OCI-LY1 (cell line): ENCODE measurements at regions not wholly inside any gene's neighbourhood (a gene's known extent, or its start where the extent isn't known, plus 50 kb on each side); places are given as distances from the start of the nearest gene placed in this dataset.

Source experiments
- H2AFZ ChIP-seq: fragments of 200-600 bp; sonication (generic), shearing (Covaris generic); 2 replicates; pipeline ENCODE4 v1.6.0; 2014; ENCODE audit warnings: antibody characterized with exemption, mild to moderate bottlenecking, low read length
- H3F3A ChIP-seq: fragments of 200-600 bp; sonication (generic), shearing (Covaris generic); 2 replicates; pipeline ENCODE4 v1.6.0; 2014; ENCODE audit warnings: mild to moderate bottlenecking, antibody characterized with exemption, low read length, moderate library complexity; ENCODE audit not compliant: insufficient read depth
- H3K27ac ChIP-seq: fragments of 200-600 bp; sonication (generic); 2 replicates; pipeline ENCODE4 v1.5.1; 2014; ENCODE audit warnings: low read length, mixed run types, mild to moderate bottlenecking, low read depth; ENCODE audit not compliant: poor library complexity, severe bottlenecking
- H3K27me3 ChIP-seq: fragments of 200-600 bp; sonication (generic); 2 replicates; pipeline ENCODE4 v1.6.0; 2014; ENCODE audit warnings: antibody characterized with exemption, mild to moderate bottlenecking, low read length, moderate library complexity; ENCODE audit not compliant: insufficient read depth
- H3K36me3 ChIP-seq: fragments of 200-600 bp; sonication (generic); 2 replicates; pipeline ENCODE4 v1.6.1; 2014; ENCODE audit warnings: mild to moderate bottlenecking, antibody characterized with exemption, low read length, moderate library complexity, mixed read lengths; ENCODE audit not compliant: insufficient read depth
- H3K4me1 ChIP-seq: fragments of 200-600 bp; sonication (generic); 2 replicates; pipeline ENCODE4 v1.5.1; 2014; ENCODE audit warnings: mild to moderate bottlenecking, low read length, moderate library complexity; ENCODE audit not compliant: insufficient read depth, severe bottlenecking
- H3K4me2 ChIP-seq: fragments of 200-600 bp; sonication (generic), shearing (Covaris generic); 2 replicates; pipeline ENCODE4 v1.6.1; 2014; ENCODE audit warnings: low read length
- H3K4me3 ChIP-seq: fragments of 200-600 bp; sonication (generic); 2 replicates; pipeline ENCODE4 v1.5.1; 2014; ENCODE audit warnings: low read length, low read depth, mild to moderate bottlenecking, mixed read lengths; ENCODE audit not compliant: poor library complexity, severe bottlenecking
- H3K79me2 ChIP-seq: fragments of 200-600 bp; shearing (Covaris generic); 2 replicates; pipeline ENCODE4 v1.6.1; 2016; ENCODE audit warnings: mixed run types, low read length, mixed read lengths; ENCODE audit not compliant: insufficient read depth
- H3K9ac ChIP-seq: fragments of 200-600 bp; sonication (generic), shearing (Covaris generic); 2 replicates; pipeline ENCODE4 v1.6.1; 2014; ENCODE audit warnings: mild to moderate bottlenecking, low read length, mixed read lengths
- H3K9me2 ChIP-seq: fragments of 200-600 bp; sonication (generic), shearing (Covaris generic); 2 replicates; pipeline ENCODE4 v1.6.1; 2014; ENCODE audit warnings: low read depth, mild to moderate bottlenecking, low read length, mixed read lengths
- H3K9me3 ChIP-seq: fragments of 200-600 bp; shearing (Covaris generic); 2 replicates; pipeline ENCODE4 v1.6.1; 2014; ENCODE audit warnings: low read length, mixed read lengths
- H4K20me1 ChIP-seq: fragments of 200-600 bp; sonication (generic), shearing (Covaris generic); 2 replicates; pipeline ENCODE4 v1.6.0; 2016; ENCODE audit warnings: mild to moderate bottlenecking, low read length; ENCODE audit not compliant: insufficient read depth
- CTCF ChIP-seq: fragments of 200-600 bp; sonication (generic), shearing (Covaris generic); IDR thresholded peaks from 2 replicates; pipeline ENCODE4 v1.5.1; 2017; ENCODE audit warnings: mild to moderate bottlenecking, antibody characterized with exemption, low read length, moderate library complexity, mixed read lengths
- EZH2 ChIP-seq: fragments of 200-600 bp; sonication (generic), shearing (Covaris generic); IDR thresholded peaks from 2 replicates; pipeline ENCODE4 v1.8.0; 2017; ENCODE audit warnings: borderline replicate concordance, mixed run types, mild to moderate bottlenecking, antibody characterized with exemption, low read length, moderate library complexity, mixed read lengths

GRCh38 chr2:41698678-41699422, 349.0 kb upstream of the PKDCC start:
- TF ChIP-seq CTCF = peak; percentile 84
- no peak for TF ChIP-seq EZH2

GRCh38 chr2:41701231-41701630, 346.6 kb upstream of the PKDCC start:
- no peak overlapping the region for H3K4me2 ChIP-seq
- H3K9ac ChIP-seq = no peak overlapping the region
- no peaks in the 10 kb centered on the region for H3K36me3 ChIP-seq
- no peaks in the 10 kb centered on the region for H3F3A ChIP-seq
- no peak for TF ChIP-seq EZH2
- TF ChIP-seq CTCF = no peak
- H3K9me3 ChIP-seq = no peaks in the 10 kb centered on the region
- H4K20me1 ChIP-seq = no peaks in the 10 kb centered on the region
- no peak overlapping the region for H3K27ac ChIP-seq
- no peak overlapping the region for H2AFZ ChIP-seq
- no peaks in the 10 kb centered on the region for H3K79me2 ChIP-seq
- H3K4me3 ChIP-seq = no peak overlapping the region
- H3K9me2 ChIP-seq = no peaks in the 10 kb centered on the region
- no peaks in the 10 kb centered on the region for H3K4me1 ChIP-seq
- H3K27me3 ChIP-seq = no peaks in the 10 kb centered on the region

More at GRCh38 chr2:41698678-41699422, 349.0 kb upstream of the PKDCC start:
- H3K4me2 ChIP-seq = no peak overlapping the region
- no peaks in the 10 kb centered on the region for H3K36me3 ChIP-seq
- H3K4me1 ChIP-seq = no peaks in the 10 kb centered on the region
- no peak overlapping the region for H2AFZ ChIP-seq
- H3K79me2 ChIP-seq = no peaks in the 10 kb centered on the region
- no peaks in the 10 kb centered on the region for H3F3A ChIP-seq
- H3K27ac ChIP-seq = no peak overlapping the region
- no peaks in the 10 kb centered on the region for H3K27me3 ChIP-seq
- H3K9ac ChIP-seq = no peak overlapping the region
- no peaks in the 10 kb centered on the region for H3K9me3 ChIP-seq
- H3K9me2 ChIP-seq = no peaks in the 10 kb centered on the region
- no peak overlapping the region for H3K4me3 ChIP-seq
- no peaks in the 10 kb centered on the region for H4K20me1 ChIP-seq

GRCh38 chr2:41703123-41703522, 344.7 kb upstream of the PKDCC start:
- 0 out of 2 replicates have a peak, but pooled peaks cover 5% of the 10 kb centered on the region for H3K27me3 ChIP-seq
- no peaks in the 10 kb centered on the region for H4K20me1 ChIP-seq
- H3K27ac ChIP-seq = no peak overlapping the region
- no peak overlapping the region for H3K9ac ChIP-seq
- H3K79me2 ChIP-seq = no peaks in the 10 kb centered on the region
- no peaks in the 10 kb centered on the region for H3K9me2 ChIP-seq
- H2AFZ ChIP-seq = no peak overlapping the region
- no peak overlapping the region for H3K4me3 ChIP-seq
- no peaks in the 10 kb centered on the region for H3K9me3 ChIP-seq
- TF ChIP-seq EZH2 (no peak), CTCF (no peak)
- H3F3A ChIP-seq = no peaks in the 10 kb centered on the region
- no peak overlapping the region for H3K4me2 ChIP-seq
- no peaks in the 10 kb centered on the region for H3K36me3 ChIP-seq
- no peaks in the 10 kb centered on the region for H3K4me1 ChIP-seq
